ENCODE measurements at regions not wholly inside any gene's neighbourhood (a gene's known extent, or its start where the extent isn't known, plus 50 kb on each side); places are given as distances from the start of the nearest gene placed in this dataset.

DNA sequence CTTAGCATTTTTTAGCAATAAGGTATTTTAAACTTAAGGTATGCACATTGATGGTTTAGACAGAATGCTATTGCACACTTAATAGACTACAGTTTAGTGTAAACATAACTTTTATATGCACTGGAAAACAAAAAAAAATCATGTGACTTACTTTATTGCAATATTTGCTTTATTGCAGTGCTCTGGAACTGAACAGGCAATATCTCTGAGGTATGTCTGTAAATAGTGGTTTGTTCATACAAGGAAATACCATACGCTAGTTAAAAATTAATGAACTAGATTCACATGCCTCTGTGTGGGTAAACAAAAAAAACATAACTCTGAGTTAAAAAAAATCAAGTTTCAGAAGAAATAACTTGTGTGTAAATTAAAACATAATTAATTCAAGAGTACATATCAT, 479.0 kb upstream of the MKI67 start:
- peaks cover 3% of the 10 kb centered on the region for H3K27me3 Mint-ChIP-seq (ENCODE audit: low read depth)
- no peak for ATAC-seq
- no peaks in the 10 kb centered on the region for H3K4me1 Mint-ChIP-seq (ENCODE audit: low read depth)
- H3K9me3 Mint-ChIP-seq, result no peaks in the 10 kb centered on the region
- DNase-seq, result no peak
- H3K4me3 Mint-ChIP-seq, result no peak overlapping the region
- H3K36me3 Mint-ChIP-seq (ENCODE audit: insufficient read depth), result no peaks in the 10 kb centered on the region

DNA sequence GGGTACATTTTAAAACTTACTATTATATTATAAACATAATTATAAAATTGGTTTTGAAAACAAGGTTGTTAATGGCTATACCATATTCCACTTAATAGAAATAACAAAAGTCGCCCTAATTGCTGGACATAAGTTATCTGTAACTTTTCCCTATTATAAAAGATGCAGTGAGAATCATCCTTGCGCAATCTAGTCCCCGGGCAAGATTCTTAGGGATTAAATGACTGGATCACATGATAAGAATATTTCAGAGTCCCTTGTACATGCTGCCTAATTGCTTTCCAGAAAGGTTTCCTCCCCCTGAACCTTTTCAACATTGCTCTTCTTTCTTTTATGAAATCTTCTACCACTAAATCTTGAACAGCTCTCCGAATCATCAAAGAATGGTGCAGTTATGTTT, 479.8 kb upstream of the MKI67 start:
- Mint-ChIP-seq H3K4me1 (ENCODE audit: low read depth) (no peaks in the 10 kb centered on the region), H3K27me3 (ENCODE audit: low read depth) (peaks cover 3% of the 10 kb centered on the region), H3K9me3 (no peaks in the 10 kb centered on the region), H3K4me3 (no peak overlapping the region), H3K36me3 (ENCODE audit: insufficient read depth) (no peaks in the 10 kb centered on the region)
- ATAC-seq, result no peak
- DNase-seq, result no peak

DNA sequence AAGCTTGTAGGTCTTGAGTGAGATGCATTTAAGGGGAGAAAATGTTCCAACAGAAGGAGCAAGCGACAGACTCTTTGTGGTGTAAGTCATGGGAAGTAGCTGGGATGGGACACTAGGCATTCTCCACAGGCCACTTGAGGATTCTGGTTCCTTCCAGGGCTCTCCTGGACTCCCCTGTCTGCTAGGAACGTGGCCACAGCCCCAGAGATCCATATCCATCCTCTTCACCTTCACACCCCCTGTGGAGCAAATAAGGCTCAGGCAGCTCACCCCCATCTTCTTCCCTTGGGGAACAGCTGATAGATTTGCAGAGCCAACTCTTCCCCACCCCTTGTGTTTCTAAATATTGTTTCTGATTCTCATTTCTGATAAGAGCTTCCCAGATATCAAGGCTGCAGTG, 482.6 kb upstream of the MKI67 start:
- no peak for DNase-seq
- Mint-ChIP-seq H3K36me3 (ENCODE audit: insufficient read depth) (no peaks in the 10 kb centered on the region), H3K4me1 (ENCODE audit: low read depth) (no peaks in the 10 kb centered on the region), H3K4me3 (no peak overlapping the region), H3K27me3 (ENCODE audit: low read depth) (no peaks in the 10 kb centered on the region), H3K9me3 (no peaks in the 10 kb centered on the region)
- no peak for ATAC-seq

DNA sequence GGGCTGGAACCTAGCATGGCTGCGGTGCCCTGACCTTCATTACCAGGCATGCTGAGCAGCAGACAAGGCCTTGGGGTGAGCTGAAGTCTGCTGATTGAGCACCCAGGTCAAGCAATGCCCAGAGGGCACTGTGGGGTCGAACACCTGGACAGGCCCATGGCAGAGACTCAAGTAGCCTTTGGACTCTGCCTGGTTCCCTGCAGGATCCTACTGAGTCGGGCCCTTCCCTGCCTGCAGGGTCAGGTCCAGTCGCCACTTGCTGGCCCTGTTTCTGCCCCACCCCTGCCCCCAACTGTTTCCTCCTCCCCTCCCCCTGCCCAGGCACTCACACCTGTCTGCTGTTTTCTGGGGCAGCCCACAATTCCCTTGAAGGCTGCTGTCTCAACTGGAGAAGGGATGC, 483.2 kb upstream of the MKI67 start:
- no peaks in the 10 kb centered on the region for H3K4me1 Mint-ChIP-seq (ENCODE audit: low read depth)
- no peak overlapping the region for H3K4me3 Mint-ChIP-seq
- ATAC-seq (no peak), DNase-seq (no peak)
- no peaks in the 10 kb centered on the region for H3K9me3 Mint-ChIP-seq
- H3K27me3 Mint-ChIP-seq (ENCODE audit: low read depth), result no peaks in the 10 kb centered on the region
- no peaks in the 10 kb centered on the region for H3K36me3 Mint-ChIP-seq (ENCODE audit: insufficient read depth)

DNA sequence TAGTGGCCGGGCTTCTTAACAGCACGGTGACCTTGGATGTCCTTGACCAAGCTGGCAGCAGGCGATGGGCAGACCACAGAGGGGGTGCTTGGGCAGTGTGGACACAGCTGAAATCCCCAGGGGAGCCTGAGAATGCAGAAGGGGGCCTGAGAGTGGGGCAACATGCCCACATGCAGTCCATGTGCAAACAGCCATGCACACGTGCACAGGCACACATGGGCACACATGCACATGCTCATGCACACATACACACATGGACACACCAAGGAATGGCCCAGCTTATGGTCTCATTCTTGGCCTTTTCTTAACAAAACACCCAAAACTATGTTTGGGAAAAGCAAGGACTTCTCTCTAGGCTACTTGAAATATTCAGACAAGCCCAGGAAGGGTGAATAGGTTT, 483.9 kb upstream of the MKI67 start:
- ATAC-seq (no peak), DNase-seq (no peak)
- no peaks in the 10 kb centered on the region for H3K4me1 Mint-ChIP-seq (ENCODE audit: low read depth)
- H3K36me3 Mint-ChIP-seq (ENCODE audit: insufficient read depth), result no peaks in the 10 kb centered on the region
- no peaks in the 10 kb centered on the region for H3K27me3 Mint-ChIP-seq (ENCODE audit: low read depth)
- H3K4me3 Mint-ChIP-seq, result no peak overlapping the region
- H3K9me3 Mint-ChIP-seq, result no peaks in the 10 kb centered on the region

DNA sequence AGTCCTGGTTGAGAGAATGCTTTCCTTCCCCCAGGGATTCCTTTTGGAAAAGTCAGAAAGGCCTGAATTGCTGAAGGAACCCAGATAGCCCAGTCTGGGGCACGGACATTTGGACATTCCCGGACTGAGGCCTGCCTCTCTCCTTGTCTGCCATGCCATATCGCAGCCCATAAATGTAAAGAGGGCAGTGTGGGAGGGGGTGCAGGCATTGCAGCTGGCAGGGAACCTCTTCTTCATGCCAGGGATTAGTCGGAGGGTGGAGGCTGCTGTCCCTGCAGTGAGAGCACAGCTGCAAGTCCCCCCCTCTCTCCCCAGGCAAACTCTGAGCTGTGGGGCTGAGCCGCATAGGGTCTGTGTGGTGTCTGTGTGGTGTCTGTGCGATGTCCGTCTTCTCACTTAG, 486.0 kb upstream of the MKI67 start:
- no peak overlapping the region for H3K4me3 Mint-ChIP-seq
- no peaks in the 10 kb centered on the region for H3K9me3 Mint-ChIP-seq
- no peaks in the 10 kb centered on the region for H3K27me3 Mint-ChIP-seq (ENCODE audit: low read depth)
- DNase-seq, result no peak
- ATAC-seq, result no peak
- H3K36me3 Mint-ChIP-seq (ENCODE audit: insufficient read depth), result no peaks in the 10 kb centered on the region
- H3K4me1 Mint-ChIP-seq (ENCODE audit: low read depth), result no peaks in the 10 kb centered on the region

DNA sequence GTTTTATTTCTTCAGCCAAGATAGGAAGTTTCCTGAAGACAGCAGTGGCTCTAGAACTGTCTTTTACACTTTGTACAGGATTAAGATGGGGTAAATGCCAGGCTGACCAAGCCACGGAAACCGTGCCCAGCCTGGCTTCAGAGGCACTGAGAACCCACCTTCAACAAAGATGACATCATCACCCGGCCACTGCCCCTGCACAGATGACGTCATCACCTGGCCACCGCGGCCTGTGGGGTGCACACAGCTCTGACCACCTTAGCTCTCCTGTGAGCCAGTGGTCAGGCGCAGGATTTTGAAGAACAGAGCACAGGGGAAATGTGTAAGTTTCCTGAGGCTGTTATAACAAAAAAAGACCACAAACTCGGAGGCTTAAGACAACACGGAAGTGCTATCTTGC, 486.4 kb upstream of the MKI67 start:
- DNase-seq (no peak), ATAC-seq (no peak)
- no peaks in the 10 kb centered on the region for H3K27me3 Mint-ChIP-seq (ENCODE audit: low read depth)
- no peaks in the 10 kb centered on the region for H3K4me1 Mint-ChIP-seq (ENCODE audit: low read depth)
- no peaks in the 10 kb centered on the region for H3K36me3 Mint-ChIP-seq (ENCODE audit: insufficient read depth)
- H3K9me3 Mint-ChIP-seq, result no peaks in the 10 kb centered on the region
- no peak overlapping the region for H3K4me3 Mint-ChIP-seq

DNA sequence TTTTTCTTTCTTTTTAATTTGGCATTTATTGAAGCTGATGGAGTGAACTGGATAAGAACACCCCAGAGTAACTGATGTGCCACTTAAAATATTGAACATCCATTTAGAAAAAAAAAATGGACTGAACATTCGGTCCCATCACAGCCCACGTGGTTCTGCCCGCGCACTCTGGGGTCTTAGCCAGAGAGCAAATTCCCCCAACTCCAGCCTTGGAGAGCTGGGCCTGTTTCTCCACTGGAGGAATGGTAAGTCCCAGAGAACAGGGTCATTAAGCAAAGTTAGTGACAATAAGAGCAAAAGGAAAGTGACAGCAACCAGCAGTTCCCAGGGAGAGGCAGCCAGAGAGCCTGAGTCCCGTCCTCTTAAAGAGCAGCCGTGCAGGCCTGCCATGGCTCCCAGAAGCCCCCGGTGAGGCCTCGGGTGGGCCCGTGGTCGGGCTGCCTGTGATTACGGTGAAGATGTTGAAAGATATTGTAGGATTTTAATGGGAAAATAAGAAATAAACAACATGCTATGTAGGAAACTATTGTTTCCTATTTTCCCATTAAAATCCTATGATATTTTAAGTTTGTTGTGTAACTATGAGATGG, 487.9 kb upstream of the MKI67 start:
- Mint-ChIP-seq H3K27me3 (ENCODE audit: low read depth) (no peaks in the 10 kb centered on the region), H3K4me1 (ENCODE audit: low read depth) (no peaks in the 10 kb centered on the region)
- no peak for DNase-seq

DNA sequence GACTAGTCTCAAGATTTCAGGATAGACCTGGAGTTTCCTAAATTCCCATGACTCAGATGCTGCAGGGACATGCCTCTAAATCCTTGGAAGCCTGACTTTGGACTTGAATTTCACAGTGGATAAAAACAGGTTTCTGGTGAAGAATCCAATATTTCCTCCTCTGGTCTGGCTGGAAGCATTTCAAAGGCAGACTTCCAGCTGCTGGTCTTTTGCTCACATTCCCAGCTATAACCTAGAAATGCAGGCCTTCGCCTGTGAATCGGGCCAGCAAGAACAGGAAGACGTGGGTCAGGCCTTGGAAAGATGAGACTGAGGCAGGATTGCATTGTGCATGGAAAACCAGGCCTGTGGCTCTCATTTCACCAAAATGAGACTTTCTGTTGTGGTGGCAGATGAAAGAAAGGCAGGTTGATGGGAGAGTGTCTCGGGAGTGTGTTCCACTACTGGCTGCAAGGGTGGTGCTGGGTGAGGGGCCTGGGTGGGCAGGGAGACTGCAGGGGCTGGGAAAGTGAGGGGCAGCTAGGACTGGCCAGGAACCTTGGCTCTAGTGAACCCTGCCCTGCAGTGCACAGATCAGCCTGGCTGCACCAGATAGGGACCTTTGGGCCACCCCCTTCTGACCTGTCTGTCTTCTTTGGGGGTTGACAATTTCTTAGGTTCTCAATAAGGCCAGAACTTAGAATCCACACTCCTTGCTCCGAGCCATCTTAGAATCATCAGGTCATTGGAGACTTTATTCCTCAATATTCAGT, 488.8 kb upstream of the MKI67 start:
- Mint-ChIP-seq H3K4me1 (ENCODE audit: low read depth) (no peaks in the 10 kb centered on the region), H3K36me3 (ENCODE audit: insufficient read depth) (no peaks in the 10 kb centered on the region), H3K9me3 (no peaks in the 10 kb centered on the region), H3K27me3 (ENCODE audit: low read depth) (no peaks in the 10 kb centered on the region), H3K4me3 (no peak overlapping the region)
- ATAC-seq (no peak), DNase-seq (no peak)

More for the DNA sequence above, 487.9 kb upstream of the MKI67 start:
- no peak for ATAC-seq
- no peaks in the 10 kb centered on the region for H3K9me3 Mint-ChIP-seq
- no peak overlapping the region for H3K4me3 Mint-ChIP-seq
- no peaks in the 10 kb centered on the region for H3K36me3 Mint-ChIP-seq (ENCODE audit: insufficient read depth)

DNA sequence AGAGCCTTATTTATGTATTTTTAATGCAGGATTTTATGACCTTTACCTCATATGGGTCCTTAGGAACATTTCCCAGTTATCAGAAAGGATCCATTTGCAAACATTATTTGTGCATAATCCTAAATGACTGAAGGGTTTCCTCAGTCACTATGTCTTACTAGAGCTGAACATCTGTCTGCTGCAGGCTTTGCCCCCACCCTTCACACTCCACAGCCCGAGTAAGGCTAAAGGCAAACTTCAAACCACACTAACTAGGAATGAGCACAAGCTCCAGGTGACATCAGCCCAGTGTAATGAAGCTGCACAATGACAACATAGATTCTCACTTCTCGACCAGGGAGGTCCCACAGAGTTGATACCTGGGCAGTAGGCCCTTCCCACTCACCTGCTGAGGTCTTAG, 491.3 kb upstream of the MKI67 start:
- ATAC-seq, result no peak
- no peak overlapping the region for H3K4me3 Mint-ChIP-seq
- no peaks in the 10 kb centered on the region for H3K27me3 Mint-ChIP-seq (ENCODE audit: low read depth)

DNA sequence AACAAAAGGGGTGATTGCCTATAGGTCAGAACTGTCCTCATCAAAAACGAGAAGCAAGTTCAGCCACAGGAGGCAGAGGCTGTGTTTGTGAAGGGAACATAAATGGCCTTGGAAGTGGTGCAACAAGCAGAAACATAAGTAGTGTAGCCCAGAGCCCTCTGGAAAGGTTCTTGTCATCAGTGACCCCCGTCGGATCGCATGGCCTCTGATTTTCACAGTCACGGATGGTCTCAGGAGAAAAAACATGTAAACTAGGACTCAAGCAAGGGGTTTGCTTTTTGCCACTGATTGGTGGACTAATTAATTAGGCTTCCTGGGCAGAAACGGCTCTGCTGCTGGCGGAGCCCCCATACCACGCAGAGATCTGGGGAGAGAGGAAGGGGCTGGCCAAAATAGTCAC, 496.5 kb upstream of the MKI67 start:
- Mint-ChIP-seq H3K27me3 (ENCODE audit: low read depth) (peaks cover 3% of the 10 kb centered on the region), H3K36me3 (ENCODE audit: insufficient read depth) (no peaks in the 10 kb centered on the region), H3K9me3 (no peaks in the 10 kb centered on the region), H3K4me1 (ENCODE audit: low read depth) (no peaks in the 10 kb centered on the region), H3K4me3 (no peak overlapping the region)
- DNase-seq (no peak), ATAC-seq (no peak)

More for the DNA sequence above, 491.3 kb upstream of the MKI67 start:
- Mint-ChIP-seq H3K36me3 (ENCODE audit: insufficient read depth) (no peaks in the 10 kb centered on the region), H3K9me3 (no peaks in the 10 kb centered on the region), H3K4me1 (ENCODE audit: low read depth) (no peaks in the 10 kb centered on the region)
- no peak for DNase-seq

DNA sequence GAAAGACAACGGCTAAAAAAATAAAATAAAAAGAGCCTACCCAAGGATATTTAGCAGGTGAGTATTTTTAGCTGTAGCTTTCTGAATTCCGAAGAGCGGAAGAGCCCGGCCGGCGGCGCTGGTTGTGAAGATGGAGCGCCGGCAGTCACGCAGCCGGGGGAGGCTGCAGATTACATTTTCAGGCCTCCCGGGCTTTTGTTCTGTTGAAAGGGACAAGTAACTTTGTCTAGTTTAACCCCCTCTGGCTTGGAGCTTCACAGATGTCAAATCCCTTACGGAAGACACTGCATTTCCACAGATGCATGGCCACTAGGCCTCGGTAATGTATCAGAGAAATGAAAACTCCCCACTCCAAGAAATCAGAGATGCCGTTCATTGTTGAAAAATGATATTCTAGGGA, 497.6 kb upstream of the MKI67 start:
- no peak overlapping the region for H3K4me3 Mint-ChIP-seq
- H3K9me3 Mint-ChIP-seq, result no peaks in the 10 kb centered on the region
- peaks cover 3% of the 10 kb centered on the region for H3K27me3 Mint-ChIP-seq (ENCODE audit: low read depth)
- no peaks in the 10 kb centered on the region for H3K36me3 Mint-ChIP-seq (ENCODE audit: insufficient read depth)
- no peaks in the 10 kb centered on the region for H3K4me1 Mint-ChIP-seq (ENCODE audit: low read depth)
- DNase-seq, result no peak
- no peak for ATAC-seq

DNA sequence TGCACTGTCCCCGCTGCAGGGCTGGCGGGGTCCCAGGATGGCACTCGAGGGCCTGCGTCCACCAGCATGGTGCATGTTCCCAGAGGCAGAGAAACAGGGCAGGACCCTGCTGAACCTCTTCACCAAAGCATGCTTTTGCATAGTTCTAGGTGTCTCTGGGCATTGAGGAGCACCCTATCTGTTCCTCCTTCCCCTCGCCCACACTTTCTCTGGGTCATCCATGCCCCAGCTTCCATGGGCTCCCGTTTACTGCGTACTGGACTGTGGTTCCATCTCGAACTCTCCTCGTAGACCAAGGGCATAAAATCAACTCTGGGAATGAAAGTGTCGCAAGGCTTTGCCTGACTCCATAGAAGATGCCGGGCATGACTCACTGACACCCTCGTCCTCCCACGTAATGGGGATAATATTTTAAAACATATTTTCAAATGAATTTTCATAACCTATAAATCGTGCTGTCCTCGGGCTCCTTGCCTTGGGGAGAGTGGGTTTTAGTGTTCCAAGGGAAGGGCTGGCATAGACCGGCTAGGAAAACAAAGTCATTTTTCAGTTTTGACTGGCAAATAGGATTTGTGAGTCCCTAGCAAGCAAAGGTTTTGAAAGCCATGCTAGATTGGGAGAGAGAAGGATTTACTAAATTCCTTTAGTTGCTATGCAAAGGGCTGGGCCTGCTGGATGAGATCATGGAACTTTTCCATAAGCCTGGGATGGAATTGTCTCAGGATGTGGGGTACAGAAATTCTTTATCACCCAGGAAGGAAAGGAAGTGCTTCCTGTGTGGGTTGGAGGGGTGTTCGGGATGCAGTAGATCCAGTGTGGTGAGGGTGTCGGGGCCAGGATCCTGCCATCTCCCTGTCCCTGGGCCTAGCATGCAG, 498.7 kb upstream of the MKI67 start:
- no peak overlapping the region for H3K4me3 Mint-ChIP-seq
- H3K4me1 Mint-ChIP-seq (ENCODE audit: low read depth), result no peaks in the 10 kb centered on the region
- ATAC-seq (no peak), DNase-seq (no peak)
- H3K9me3 Mint-ChIP-seq, result no peaks in the 10 kb centered on the region
- no peaks in the 10 kb centered on the region for H3K36me3 Mint-ChIP-seq (ENCODE audit: insufficient read depth)
- H3K27me3 Mint-ChIP-seq (ENCODE audit: low read depth), result peaks cover 3% of the 10 kb centered on the region

DNA sequence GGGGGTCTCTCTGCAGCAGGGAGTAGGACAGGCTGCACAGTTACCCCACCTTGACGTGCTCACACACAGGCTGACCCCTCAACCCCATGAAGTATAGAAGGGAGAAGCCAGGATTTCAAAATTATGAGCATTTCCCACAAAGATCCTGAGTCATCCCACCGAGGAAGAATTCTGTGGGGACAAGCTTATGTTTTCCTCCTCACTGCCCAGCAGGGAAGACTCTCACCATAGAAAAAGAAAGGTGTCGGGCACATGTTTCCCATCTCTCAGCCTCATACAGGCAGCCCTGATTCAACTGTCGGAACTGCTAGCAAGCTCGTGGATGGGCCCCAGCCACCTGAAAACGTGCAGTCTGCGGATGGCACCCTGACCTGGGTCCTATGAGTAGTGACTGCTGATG, 499.7 kb upstream of the MKI67 start:
- no peak overlapping the region for H3K4me3 Mint-ChIP-seq
- no peak for ATAC-seq
- H3K36me3 Mint-ChIP-seq (ENCODE audit: insufficient read depth), result no peaks in the 10 kb centered on the region
- H3K27me3 Mint-ChIP-seq (ENCODE audit: low read depth), result peaks cover 3% of the 10 kb centered on the region
- no peaks in the 10 kb centered on the region for H3K4me1 Mint-ChIP-seq (ENCODE audit: low read depth)
- no peak for DNase-seq
- no peaks in the 10 kb centered on the region for H3K9me3 Mint-ChIP-seq
